IPS-18a (cell line): ENCODE measurements at regions not wholly inside any gene's neighbourhood (a gene's known extent, or its start where the extent isn't known, plus 50 kb on each side); places are given as distances from the start of the nearest gene placed in this dataset.
"Not testable (repeated sequence)": the region's sequence is repeated elsewhere in the genome, so short reads cannot be mapped to it uniquely, and the experiment has no call there.

Experiments
- H3K27ac ChIP-seq: one replicate; pipeline ENCODE4 v1.5.1; 2013; ENCODE audit warnings: low read length
- H3K27me3 ChIP-seq: one replicate; pipeline ENCODE4 v1.6.1; 2013; ENCODE audit warnings: mild to moderate bottlenecking, low read length; ENCODE audit not compliant: control insufficient read depth, insufficient read depth
- H3K36me3 ChIP-seq: one replicate; pipeline ENCODE4 v1.6.1; 2013; ENCODE audit warnings: low read depth, low read length; ENCODE audit not compliant: control insufficient read depth
- H3K4me1 ChIP-seq: one replicate; pipeline ENCODE4 v1.6.1; 2013; ENCODE audit warnings: low read depth, low read length; ENCODE audit not compliant: control insufficient read depth
- H3K4me3 ChIP-seq: one replicate; pipeline ENCODE4 v1.5.1; 2013; ENCODE audit warnings: low read length
- H3K9ac ChIP-seq: one replicate; pipeline ENCODE4 v1.6.1; 2013; ENCODE audit warnings: mild to moderate bottlenecking, low read length, moderate library complexity
- H3K9me3 ChIP-seq: one replicate; pipeline ENCODE4 v1.6.1; 2013; ENCODE audit warnings: low read depth, low read length; ENCODE audit not compliant: control insufficient read depth

DNA sequence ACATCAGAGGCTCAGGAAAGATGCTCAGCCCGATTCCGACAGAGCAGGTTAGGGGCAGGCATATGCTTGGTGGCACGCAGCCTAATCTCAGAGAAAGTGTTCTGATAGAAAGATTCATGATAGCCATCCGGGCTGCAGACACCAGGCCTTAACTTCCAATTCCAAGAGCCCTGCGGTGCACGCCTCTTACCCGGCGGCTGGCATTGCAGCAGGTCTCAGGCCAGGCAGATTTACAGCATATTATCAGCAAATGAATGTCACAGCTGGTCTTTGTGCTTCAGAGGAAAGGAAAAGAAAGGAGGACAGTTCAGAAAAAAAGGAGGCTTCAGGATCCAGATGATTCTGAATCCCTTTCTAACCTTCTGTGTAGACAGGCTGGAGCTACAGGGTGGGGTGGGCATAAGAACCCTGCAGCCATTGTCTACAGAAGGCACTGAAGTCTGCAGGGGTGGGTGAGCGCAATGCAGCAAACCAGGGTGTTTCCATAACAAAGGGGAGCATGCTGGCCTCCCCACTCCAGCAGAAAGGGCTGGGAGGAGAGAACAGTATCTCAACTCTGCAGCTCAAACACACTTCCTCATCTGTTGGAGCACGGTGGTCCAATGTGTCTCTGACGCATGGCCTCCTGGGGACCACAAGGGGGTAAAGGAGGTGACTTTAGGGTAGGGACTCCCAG lies 277.4 kb upstream of the XYLT1 start:
- H3K27me3 ChIP-seq = no peaks in the 10 kb centered on the region
- no peak overlapping the region for H3K4me3 ChIP-seq
- H3K36me3 ChIP-seq = no peaks in the 10 kb centered on the region
- H3K9me3 ChIP-seq = no peaks in the 10 kb centered on the region
- H3K9ac ChIP-seq = no peak overlapping the region
- H3K27ac ChIP-seq = no peak overlapping the region
- peaks cover 41% of the 10 kb centered on the region for H3K4me1 ChIP-seq

DNA sequence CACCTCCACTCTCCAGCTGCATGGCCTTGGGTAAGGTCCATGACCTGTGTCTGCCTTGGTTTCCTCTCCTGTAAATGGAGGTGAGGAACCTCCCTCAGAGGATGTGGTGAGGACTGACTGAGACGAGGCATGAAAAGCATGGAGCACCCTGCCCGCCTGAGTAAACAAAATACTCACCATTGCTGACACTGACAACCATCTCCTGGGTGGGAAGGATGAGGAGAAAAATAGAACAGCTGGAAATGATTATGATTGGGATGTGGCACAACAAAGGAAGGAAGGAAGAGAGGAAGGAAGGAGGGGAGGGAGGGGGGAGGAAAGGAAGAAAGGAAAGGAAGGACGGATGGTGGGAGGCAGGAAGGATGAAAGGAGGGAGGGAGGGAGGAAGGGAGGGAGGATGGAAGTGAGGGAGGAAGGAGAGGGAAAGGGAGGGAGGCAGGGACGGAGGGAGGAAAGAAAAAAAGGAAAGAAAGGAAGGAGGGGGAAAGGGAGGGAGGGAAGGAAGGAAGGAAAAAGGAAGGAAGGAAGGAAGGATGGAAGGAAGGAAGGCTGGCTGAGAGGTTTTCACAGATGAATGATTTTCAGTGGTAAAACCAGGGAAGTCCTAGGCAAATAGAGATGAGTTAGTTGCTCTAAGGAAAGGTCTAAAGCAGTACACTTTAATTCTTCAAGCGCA lies 276.5 kb upstream of the XYLT1 start:
- H3K9me3 ChIP-seq = no peaks in the 10 kb centered on the region
- no peak overlapping the region for H3K4me3 ChIP-seq

DNA sequence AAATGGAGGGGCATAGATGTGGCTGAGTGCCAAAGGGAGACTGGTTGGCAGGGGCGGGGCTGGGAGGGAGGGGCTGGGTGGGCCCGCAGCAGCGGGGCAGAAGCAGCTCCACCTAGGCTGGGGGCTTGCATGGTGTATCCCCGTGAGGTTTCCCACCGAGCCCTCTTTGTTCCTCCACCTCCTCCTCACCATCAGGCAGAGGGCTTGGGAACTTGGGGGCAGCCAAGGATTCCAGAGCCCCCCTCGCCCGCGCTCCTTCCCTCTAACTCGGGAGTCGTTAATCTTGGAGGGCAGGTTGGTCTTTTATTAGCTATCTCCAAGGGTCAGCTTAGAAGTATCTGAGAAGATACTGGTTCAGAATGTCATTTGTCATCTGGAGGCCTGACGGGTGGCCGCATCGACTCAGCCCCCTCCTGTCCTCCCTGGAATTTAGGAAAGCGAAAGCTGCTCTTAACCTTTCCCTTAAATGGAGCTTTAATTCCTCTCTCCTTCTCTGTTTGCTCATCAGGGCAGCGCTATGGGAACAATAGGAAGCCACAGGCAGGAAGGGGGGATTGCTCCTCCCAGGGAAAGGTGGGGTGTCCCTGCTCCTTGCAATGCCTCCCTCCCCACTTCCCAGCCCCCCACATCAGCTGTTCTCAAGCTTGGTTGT lies 274.3 kb upstream of the XYLT1 start:
- Histone ChIP-seq H3K36me3 (no peaks in the 10 kb centered on the region), H3K4me1 (peaks cover 41% of the 10 kb centered on the region), H3K9me3 (no peaks in the 10 kb centered on the region), H3K9ac (peak overlapping the region; percentile 20), H3K27me3 (no peaks in the 10 kb centered on the region), H3K4me3 (peak overlapping the region; percentile 7), H3K27ac (peak overlapping the region; percentile 38)

More for the DNA sequence above, 276.5 kb upstream of the XYLT1 start:
- Histone ChIP-seq H3K27me3 (no peaks in the 10 kb centered on the region), H3K36me3 (no peaks in the 10 kb centered on the region), H3K4me1 (peaks cover 41% of the 10 kb centered on the region), H3K27ac (no peak overlapping the region), H3K9ac (no peak overlapping the region)

DNA sequence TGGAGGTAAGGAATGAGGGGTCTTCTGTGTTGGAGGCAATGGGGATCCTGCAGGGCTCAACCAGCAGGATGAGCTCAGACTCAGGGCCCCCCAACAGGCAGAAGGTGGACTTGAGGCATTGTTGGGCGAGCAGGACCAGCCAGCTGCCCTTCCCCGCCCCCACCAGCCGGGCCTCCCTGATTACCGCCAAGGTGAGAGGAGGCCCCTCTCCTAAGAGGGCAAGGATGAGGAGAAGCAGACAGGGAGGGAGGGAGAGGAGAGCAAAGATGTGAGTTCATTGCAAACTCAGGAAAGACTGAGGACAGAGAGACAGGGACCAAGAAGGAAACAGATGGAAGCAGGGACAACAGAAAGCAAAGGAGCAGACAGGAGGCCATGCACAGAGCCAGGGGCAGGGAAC lies 272.8 kb upstream of the XYLT1 start:
- Histone ChIP-seq H3K36me3 (no peaks in the 10 kb centered on the region), H3K9me3 (no peaks in the 10 kb centered on the region), H3K4me1 (peaks cover 35% of the 10 kb centered on the region), H3K4me3 (no peak overlapping the region), H3K27ac (no peak overlapping the region), H3K9ac (no peak overlapping the region), H3K27me3 (no peaks in the 10 kb centered on the region)

DNA sequence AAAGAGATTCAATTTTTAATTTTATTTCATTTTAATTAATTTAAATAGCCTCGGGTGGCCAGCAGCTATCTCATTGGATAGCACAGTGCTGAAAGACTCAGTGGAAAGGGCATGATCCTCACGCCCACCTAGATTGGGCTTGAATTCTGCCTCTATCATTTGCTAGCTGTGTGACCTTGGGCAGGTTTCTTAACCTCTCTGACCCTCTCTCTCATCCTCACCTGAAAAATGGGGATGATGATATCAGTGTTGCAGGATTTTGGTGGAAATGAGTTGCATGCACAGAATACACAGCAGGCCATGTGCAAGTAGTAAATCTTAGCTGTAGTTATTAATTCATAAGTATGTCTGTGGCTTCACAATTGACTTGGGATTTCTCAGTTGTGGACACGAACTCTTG lies 272.4 kb upstream of the XYLT1 start:
- H3K27me3 ChIP-seq = no peaks in the 10 kb centered on the region
- H3K9me3 ChIP-seq = no peaks in the 10 kb centered on the region
- no peak overlapping the region for H3K27ac ChIP-seq
- no peaks in the 10 kb centered on the region for H3K36me3 ChIP-seq
- peaks cover 31% of the 10 kb centered on the region for H3K4me1 ChIP-seq
- no peak overlapping the region for H3K9ac ChIP-seq
- H3K4me3 ChIP-seq = no peak overlapping the region

DNA sequence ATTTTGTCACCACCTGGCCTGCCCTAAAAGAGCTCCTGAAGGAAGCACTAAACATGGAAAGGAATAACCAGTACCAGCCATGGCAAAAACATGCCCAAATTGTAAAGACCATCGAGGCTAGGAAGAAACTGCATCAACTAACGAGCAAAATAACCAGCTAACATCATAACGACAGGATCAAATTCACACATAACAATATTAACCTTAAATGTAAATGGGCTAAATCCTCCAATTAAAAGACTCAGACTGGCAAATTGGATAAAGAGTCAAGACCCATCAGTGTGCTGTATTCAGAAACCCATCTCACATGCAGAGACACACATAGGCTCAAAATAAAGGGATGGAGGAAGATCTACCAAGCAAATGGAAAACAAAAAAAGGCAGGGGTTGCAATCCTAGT lies 264.3 kb upstream of the XYLT1 start:
- not testable (repeated sequence) for H3K9me3 ChIP-seq, H3K27me3 ChIP-seq, H3K9ac ChIP-seq, H3K36me3 ChIP-seq, H3K4me3 ChIP-seq, H3K4me1 ChIP-seq, H3K27ac ChIP-seq

DNA sequence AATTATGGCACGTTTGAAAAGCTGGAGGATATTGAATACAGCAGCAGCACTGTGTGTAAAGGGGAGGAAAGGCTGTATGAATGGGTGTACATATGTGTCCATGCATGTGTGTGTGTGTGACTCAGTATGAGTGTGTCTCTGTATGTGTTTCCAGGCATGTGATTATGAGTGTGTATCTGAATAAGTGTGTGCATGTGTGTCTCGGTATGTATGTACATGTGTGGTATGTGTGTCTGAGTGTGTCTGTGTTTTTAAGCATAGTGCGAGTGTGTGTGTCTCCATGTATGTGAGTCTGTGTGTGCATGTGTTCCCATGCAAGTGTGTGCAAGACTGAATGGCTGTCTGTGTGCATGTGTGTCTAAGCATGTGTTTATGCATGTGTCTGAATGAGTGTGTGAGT lies 259.1 kb upstream of the XYLT1 start:
- no peak overlapping the region for H3K4me3 ChIP-seq
- no peak overlapping the region for H3K27ac ChIP-seq
- H3K4me1 ChIP-seq = no peaks in the 10 kb centered on the region
- no peak overlapping the region for H3K9ac ChIP-seq
- no peaks in the 10 kb centered on the region for H3K27me3 ChIP-seq
- H3K9me3 ChIP-seq = no peaks in the 10 kb centered on the region
- no peaks in the 10 kb centered on the region for H3K36me3 ChIP-seq

DNA sequence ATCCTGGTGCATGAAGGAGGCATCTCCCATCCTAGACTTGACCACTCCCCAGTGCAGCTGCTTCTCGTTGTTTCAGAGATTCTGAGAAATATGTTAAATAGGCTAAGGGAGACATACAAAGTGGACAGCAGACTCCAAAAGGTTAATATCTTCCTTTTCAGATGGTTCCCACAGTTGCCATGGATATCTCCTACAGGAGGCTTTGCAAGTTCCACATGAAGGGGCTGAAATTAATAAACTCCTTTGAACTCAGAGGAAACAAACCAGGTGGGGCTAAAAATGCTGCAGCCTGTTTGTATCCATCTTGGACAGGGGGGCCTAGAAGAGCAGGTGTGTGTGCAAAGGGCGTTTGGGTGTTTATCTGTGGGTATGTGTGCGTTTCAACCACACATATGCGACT lies 257.4 kb upstream of the XYLT1 start:
- no peak overlapping the region for H3K27ac ChIP-seq

DNA sequence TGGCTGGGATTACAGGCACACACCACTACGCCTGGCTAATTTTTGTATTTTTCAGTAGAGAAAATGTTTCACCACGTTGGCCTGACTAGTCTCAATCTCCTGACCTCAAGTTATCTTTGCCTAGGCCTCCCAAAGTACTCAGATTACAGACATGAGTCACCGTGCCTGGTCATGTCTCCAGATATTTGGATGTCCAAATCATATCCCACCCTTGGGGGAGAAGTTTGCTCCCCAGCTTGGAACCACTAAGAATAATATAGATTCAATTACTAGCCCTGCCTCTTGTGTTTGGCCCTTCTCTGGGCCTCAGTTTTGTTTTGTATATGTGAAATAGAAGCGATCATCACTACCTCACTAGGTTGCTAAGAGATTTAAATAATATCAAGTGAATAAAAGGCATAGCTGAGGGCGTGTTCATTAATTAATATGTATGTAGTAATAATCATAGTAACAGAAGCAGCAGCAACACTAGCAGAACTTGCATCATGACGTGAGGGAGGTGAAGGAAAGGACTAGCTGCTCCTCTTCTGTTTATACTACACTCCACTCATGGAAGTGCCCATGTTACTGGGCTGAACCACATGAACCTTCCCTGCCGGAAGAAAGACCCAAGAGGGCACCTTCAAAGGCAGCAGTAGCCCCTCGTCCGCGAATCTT lies 253.6 kb upstream of the XYLT1 start:
- Histone ChIP-seq H3K4me3 (no peak overlapping the region), H3K36me3 (no peaks in the 10 kb centered on the region), H3K4me1 (no peaks in the 10 kb centered on the region), H3K27me3 (no peaks in the 10 kb centered on the region), H3K9ac (no peak overlapping the region), H3K9me3 (no peaks in the 10 kb centered on the region), H3K27ac (no peak overlapping the region)

More for the DNA sequence above, 257.4 kb upstream of the XYLT1 start:
- no peak overlapping the region for H3K4me3 ChIP-seq
- H3K9ac ChIP-seq = no peak overlapping the region
- H3K36me3 ChIP-seq = no peaks in the 10 kb centered on the region
- H3K9me3 ChIP-seq = no peaks in the 10 kb centered on the region
- no peaks in the 10 kb centered on the region for H3K27me3 ChIP-seq
- H3K4me1 ChIP-seq = no peaks in the 10 kb centered on the region

DNA sequence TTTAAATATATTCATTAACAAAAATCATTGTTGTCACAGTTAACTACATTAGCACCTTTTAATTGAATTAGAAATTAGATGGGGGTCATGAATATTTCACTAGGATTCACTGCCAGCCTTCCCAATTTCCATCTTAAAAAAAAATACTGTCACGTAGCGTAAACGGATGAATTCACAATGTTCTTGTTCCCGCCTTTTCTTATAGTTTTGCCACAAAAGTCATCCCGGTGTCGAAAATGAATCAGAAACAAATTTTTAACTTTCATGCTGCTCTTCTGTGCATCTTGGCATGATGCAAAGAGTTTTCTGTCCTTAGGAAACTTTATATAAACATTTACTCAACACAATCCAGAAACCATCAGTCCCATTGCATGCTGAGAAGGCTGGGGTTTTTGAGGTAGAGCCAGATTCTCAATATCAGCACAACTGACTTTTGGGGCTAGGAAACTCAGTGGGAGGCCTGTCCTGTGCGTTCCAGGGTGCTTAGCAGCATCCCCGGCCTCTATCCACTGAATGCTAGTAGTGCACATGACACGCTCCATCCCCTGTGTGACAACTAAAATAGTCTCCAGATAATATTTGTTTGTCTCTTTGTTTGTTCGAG lies 252.9 kb upstream of the XYLT1 start:
- no peaks in the 10 kb centered on the region for H3K27me3 ChIP-seq
- no peaks in the 10 kb centered on the region for H3K9me3 ChIP-seq
- H3K36me3 ChIP-seq = no peaks in the 10 kb centered on the region
- H3K4me3 ChIP-seq = no peak overlapping the region
- H3K27ac ChIP-seq = no peak overlapping the region
- no peaks in the 10 kb centered on the region for H3K4me1 ChIP-seq
- no peak overlapping the region for H3K9ac ChIP-seq

DNA sequence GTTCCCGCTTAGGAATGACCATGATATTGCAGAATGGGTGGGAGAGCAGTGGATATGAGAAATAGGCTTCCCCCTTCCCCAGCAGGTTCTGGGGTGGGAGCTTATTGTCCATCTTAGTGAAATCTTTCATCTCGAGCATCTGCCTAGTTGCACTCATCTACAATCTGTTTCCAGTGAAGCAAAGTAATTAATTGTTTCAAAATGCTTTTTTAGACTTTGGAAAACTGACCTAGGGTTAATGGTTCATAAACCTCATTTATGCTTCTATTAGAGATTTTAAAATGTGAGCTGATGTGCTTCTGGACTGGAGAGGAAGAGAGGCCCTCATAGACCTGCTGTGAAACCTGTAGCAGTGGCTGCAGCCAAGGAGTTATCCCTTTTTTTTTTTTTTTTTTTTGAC lies 247.7 kb upstream of the XYLT1 start:
- Histone ChIP-seq H3K4me1 (no peaks in the 10 kb centered on the region), H3K9ac (no peak overlapping the region), H3K4me3 (no peak overlapping the region), H3K27ac (no peak overlapping the region), H3K36me3 (no peaks in the 10 kb centered on the region), H3K9me3 (no peaks in the 10 kb centered on the region), H3K27me3 (no peaks in the 10 kb centered on the region)
